Right forelimb (tissue), 1 donor: ENCODE measurements at regions not wholly inside any gene's neighbourhood (a gene's known extent, or its start where the extent isn't known, plus 50 kb on each side); places are given as distances from the start of the nearest gene placed in this dataset.

Experiments
- DNase-seq: peaks from one replicate; pipeline ENCODE4 v3.0.0-alpha.2; 2018

GRCh38 chr3:31404871-31405270, 127.9 kb upstream of the STT3B start:
- DNase-seq: no peak

- no peak for DNase-seq
These were observed 127.2 kb upstream of the STT3B start for GRCh38 chr3:31405515-31405914.

- DNase-seq: no peak
These were observed 125.8 kb upstream of the STT3B start for GRCh38 chr3:31406896-31407295.

GRCh38 chr3:31407665-31408064, 125.1 kb upstream of the STT3B start:
- DNase-seq: no peak

GRCh38 chr3:31408720-31409119, 124.0 kb upstream of the STT3B start:
- no peak for DNase-seq

GRCh38 chr3:31409389-31409788, 123.3 kb upstream of the STT3B start:
- DNase-seq: no peak

- no peak for DNase-seq
These were observed 122.9 kb upstream of the STT3B start for GRCh38 chr3:31409866-31410265.

- no peak for DNase-seq
These were observed 122.3 kb upstream of the STT3B start for GRCh38 chr3:31410411-31410810.

- DNase-seq: no peak
These were observed 119.9 kb upstream of the STT3B start for GRCh38 chr3:31412832-31413231.

GRCh38 chr3:31413515-31413914, 119.2 kb upstream of the STT3B start:
- DNase-seq: no peak

- DNase-seq: no peak
These were observed 115.7 kb upstream of the STT3B start for GRCh38 chr3:31416980-31417379.

GRCh38 chr3:31417486-31417885, 115.2 kb upstream of the STT3B start:
- no peak for DNase-seq

GRCh38 chr3:31420311-31420710, 112.4 kb upstream of the STT3B start:
- DNase-seq: no peak

- DNase-seq: no peak
These were observed 111.2 kb upstream of the STT3B start for GRCh38 chr3:31421314-31422048.

- no peak for DNase-seq
These were observed 110.5 kb upstream of the STT3B start for GRCh38 chr3:31422237-31422636.

GRCh38 chr3:31423482-31423881, 109.2 kb upstream of the STT3B start:
- DNase-seq: no peak

- no peak for DNase-seq
These were observed 107.3 kb upstream of the STT3B start for GRCh38 chr3:31425401-31425800.

- no peak for DNase-seq
These were observed 105.1 kb upstream of the STT3B start for GRCh38 chr3:31427623-31428022.

GRCh38 chr3:31431321-31431720, 101.4 kb upstream of the STT3B start:
- no peak for DNase-seq

- DNase-seq: no peak
These were observed 99.6 kb upstream of the STT3B start for GRCh38 chr3:31432897-31433678.

GRCh38 chr3:31433679-31433992, 99.1 kb upstream of the STT3B start:
- no peak for DNase-seq

- no peak for DNase-seq
These were observed 97.9 kb upstream of the STT3B start for GRCh38 chr3:31434819-31435218.

- no peak for DNase-seq
These were observed 95.9 kb upstream of the STT3B start for GRCh38 chr3:31436830-31437229.

- DNase-seq: no peak
These were observed 94.0 kb upstream of the STT3B start for GRCh38 chr3:31438742-31439141.
